ENCODE measurements at regions not wholly inside any gene's neighbourhood (a gene's known extent, or its start where the extent isn't known, plus 50 kb on each side); places are given as distances from the start of the nearest gene placed in this dataset.

GRCh38 chr3:72536878-72537267, 311.4 kb downstream of the SHQ1 start:
- H3K27ac ChIP-seq (ENCODE audit: insufficient read length, low read depth, low read length): no peak overlapping the region
- H4K5ac ChIP-seq (ENCODE audit: insufficient read length, low read depth, low read length): no peak overlapping the region
- no peak overlapping the region for H3K4me2 ChIP-seq (ENCODE audit: insufficient read depth, insufficient read length, low read length)
- H3K27me3 ChIP-seq (ENCODE audit: insufficient read depth, low read length): no peaks in the 10 kb centered on the region
- no peak overlapping the region for H2AK5ac ChIP-seq (ENCODE audit: insufficient read length, low read length)
- H4K20me1 ChIP-seq (ENCODE audit: control insufficient read depth, insufficient read depth, insufficient read length): no peaks in the 10 kb centered on the region
- no CpG with 5 or more reads among the region's 8 CpGs for WGBS (ENCODE audit: extremely low coverage, insufficient read length, low lambda C conversion rate)
- peak overlapping the region in 1 of 2 experiments; percentile 5; a peak in 1 of 5 replicates for H3K4me3 Mint-ChIP-seq
- H3K79me2 ChIP-seq (ENCODE audit: insufficient read depth, low read length): no peaks in the 10 kb centered on the region
- H3K4me1 Mint-ChIP-seq: peaks cover 16 to 28% of the 10 kb centered on the region in 2 experiments
- H3K9ac ChIP-seq (ENCODE audit: extremely low read depth, insufficient read length, low read length): no peak overlapping the region
- H3K4ac ChIP-seq (ENCODE audit: low read depth, low read length): no peak overlapping the region
- no peak overlapping the region for H3T11ph ChIP-seq (ENCODE audit: low read length)
- H3K27ac Mint-ChIP-seq: peak overlapping the region in 2 of 3 experiments; percentile 0 to 69; a peak in 3 of 7 replicates
- H2BK120ac ChIP-seq (ENCODE audit: low read depth, low read length, poor library complexity, severe bottlenecking): no peak overlapping the region
- H3K56ac ChIP-seq (ENCODE audit: insufficient read length, low read depth, low read length): no peak overlapping the region
- no peaks in the 10 kb centered on the region for H3K9me3 ChIP-seq (ENCODE audit: control insufficient read depth, low read depth, low read length)
- no peak overlapping the region for H3K14ac ChIP-seq (ENCODE audit: insufficient read depth, low read length)
- H3K23ac ChIP-seq (ENCODE audit: insufficient read length, low read depth, low read length): no peak overlapping the region
- no peaks in the 10 kb centered on the region for H3K23me2 ChIP-seq (ENCODE audit: insufficient read length, low read depth, low read length, poor library complexity, severe bottlenecking)
- peaks cover 6 to 12% of the 10 kb centered on the region in 2 experiments for H3K9me3 Mint-ChIP-seq
- DNase-seq: no peak
- H3K36me3 Mint-ChIP-seq (ENCODE audit: insufficient read depth in 1 of 3, low read depth in 3 of 3): peaks cover 0 to 4% (median 3%) of the 10 kb centered on the region in 3 experiments; a peak in 2 of 7 replicates
- H4K8ac ChIP-seq (replicated peaks; ENCODE audit: insufficient read length, low read depth, low read length): no peak overlapping the region
- no peak overlapping the region for H2BK5ac ChIP-seq (ENCODE audit: insufficient read length, low read length)
- H2BK20ac ChIP-seq (ENCODE audit: low read depth, low read length, poor library complexity, severe bottlenecking): no peak overlapping the region
- H3K79me1 ChIP-seq (ENCODE audit: insufficient read depth, low read depth, low read length, poor library complexity, severe bottlenecking): no peaks in the 10 kb centered on the region
- peaks cover 9% of the 10 kb centered on the region; the same call in 1 of the 2 replicates for H3K4me1 ChIP-seq (ENCODE audit: insufficient read depth, low read length)
- H3K27me3 Mint-ChIP-seq (ENCODE audit: low read depth): peaks cover 37% of the 10 kb centered on the region
- H2BK12ac ChIP-seq (ENCODE audit: insufficient read length, low read depth, low read length): no peak overlapping the region
- H2BK15ac ChIP-seq (ENCODE audit: low read depth, low read length): no peak overlapping the region
- H4K91ac ChIP-seq (ENCODE audit: insufficient read length, low read depth, low read length): no peak overlapping the region
- H3K18ac ChIP-seq (ENCODE audit: insufficient read length, low read depth, low read length): no peak overlapping the region
- no peak for TF ChIP-seq CTCF (conservative IDR thresholded peaks at IDR 0.05)
- no peak overlapping the region for H2AFZ ChIP-seq (ENCODE audit: low read length)

Measured in H9 (cell line).